H1 (cell line): ENCODE measurements at regions not wholly inside any gene's neighbourhood (a gene's known extent, or its start where the extent isn't known, plus 50 kb on each side); places are given as distances from the start of the nearest gene placed in this dataset.

Experiments used
- TAF1 ChIP-seq: IDR thresholded peaks from 2 replicates; pipeline ENCODE4 v1.6.1; 2011; ENCODE audit warnings: mild to moderate bottlenecking, low read depth, low read length
- TF ChIP-seq, protein P1 (sequence below), 3 experiments: IDR thresholded peaks; 1 replicate in 2 of 3; 2 replicates in 1 of 3; pipeline versions ENCODE4 v1.5.1 to v1.6.1; 2011; ENCODE audit warnings: low read length in 3 of 3, mild to moderate bottlenecking in 3 of 3, inconsistent platforms in 2 of 3, low read depth in 1 of 3, moderate library complexity in 1 of 3; ENCODE audit not compliant: insufficient read depth in 1 of 3; ENCODE audit errors: control extremely low read depth in 1 of 3

DNA sequence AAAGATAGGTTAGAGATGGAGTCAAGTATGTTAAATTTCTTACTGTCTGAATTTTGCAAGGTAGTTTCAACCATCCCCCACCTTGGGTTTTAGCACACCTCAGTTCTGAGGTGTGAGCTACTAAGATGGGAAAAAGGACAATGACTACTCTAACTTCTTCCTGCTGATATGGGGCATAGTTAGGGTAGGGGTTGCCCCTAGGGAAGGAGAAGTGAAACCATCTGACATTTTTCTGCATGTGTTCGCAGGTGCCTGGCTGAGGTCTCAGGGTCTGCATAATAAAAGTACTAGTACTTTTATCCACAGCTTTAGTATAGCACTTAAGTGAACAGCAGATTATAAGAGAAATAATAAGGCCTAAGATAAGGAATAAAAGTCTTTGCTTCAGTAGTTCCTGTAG lies 129.5 kb upstream of the CYSLTR1 start:
- TF ChIP-seq TAF1, result no peak
- TF ChIP-seq, protein P1, sequence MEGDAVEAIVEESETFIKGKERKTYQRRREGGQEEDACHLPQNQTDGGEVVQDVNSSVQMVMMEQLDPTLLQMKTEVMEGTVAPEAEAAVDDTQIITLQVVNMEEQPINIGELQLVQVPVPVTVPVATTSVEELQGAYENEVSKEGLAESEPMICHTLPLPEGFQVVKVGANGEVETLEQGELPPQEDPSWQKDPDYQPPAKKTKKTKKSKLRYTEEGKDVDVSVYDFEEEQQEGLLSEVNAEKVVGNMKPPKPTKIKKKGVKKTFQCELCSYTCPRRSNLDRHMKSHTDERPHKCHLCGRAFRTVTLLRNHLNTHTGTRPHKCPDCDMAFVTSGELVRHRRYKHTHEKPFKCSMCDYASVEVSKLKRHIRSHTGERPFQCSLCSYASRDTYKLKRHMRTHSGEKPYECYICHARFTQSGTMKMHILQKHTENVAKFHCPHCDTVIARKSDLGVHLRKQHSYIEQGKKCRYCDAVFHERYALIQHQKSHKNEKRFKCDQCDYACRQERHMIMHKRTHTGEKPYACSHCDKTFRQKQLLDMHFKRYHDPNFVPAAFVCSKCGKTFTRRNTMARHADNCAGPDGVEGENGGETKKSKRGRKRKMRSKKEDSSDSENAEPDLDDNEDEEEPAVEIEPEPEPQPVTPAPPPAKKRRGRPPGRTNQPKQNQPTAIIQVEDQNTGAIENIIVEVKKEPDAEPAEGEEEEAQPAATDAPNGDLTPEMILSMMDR (IDR thresholded peaks at IDR 0.05; ENCODE audit: control extremely low read depth in 1 of 3, insufficient read depth in 1 of 3, low read depth in 1 of 3, low read length in 3 of 3), result no peak
